ENCODE measurements at regions not wholly inside any gene's neighbourhood (a gene's known extent, or its start where the extent isn't known, plus 50 kb on each side); places are given as distances from the start of the nearest gene placed in this dataset.
"Not testable (repeated sequence)": the region's sequence is repeated elsewhere in the genome, so short reads cannot be mapped to it uniquely, and the experiment has no call there.

- H3K4me1 Mint-ChIP-seq; H3K27ac ChIP-seq (ENCODE audit: low read depth, low read length); H3K4me1 ChIP-seq (ENCODE audit: insufficient read depth, low read length); H3K27me3 ChIP-seq (ENCODE audit: insufficient read depth, low read length); H3K4me3 ChIP-seq (ENCODE audit: low read length in 2 of 2); H3K9me3 ChIP-seq (ENCODE audit: control insufficient read depth in 1 of 2, low read length in 2 of 2); H3K27me3 Mint-ChIP-seq; POLR2A ChIA-PET (ENCODE audit: partially characterized antibody); intact Hi-C loops (cut with micrococcal nuclease); H3K9me3 Mint-ChIP-seq; H3K27ac Mint-ChIP-seq; H3K4me3 Mint-ChIP-seq; H3K36me3 Mint-ChIP-seq; CTCF ChIA-PET (ENCODE audit: partially characterized antibody); H3K36me3 ChIP-seq (ENCODE audit: insufficient read depth, low read length): not testable (repeated sequence)
- DNase-seq: peak; percentile 43 to 75 (median 62)
Measured at GRCh38 chr21:5118296-5118679, 5403.1 kb upstream of the TPTE start.

DNA sequence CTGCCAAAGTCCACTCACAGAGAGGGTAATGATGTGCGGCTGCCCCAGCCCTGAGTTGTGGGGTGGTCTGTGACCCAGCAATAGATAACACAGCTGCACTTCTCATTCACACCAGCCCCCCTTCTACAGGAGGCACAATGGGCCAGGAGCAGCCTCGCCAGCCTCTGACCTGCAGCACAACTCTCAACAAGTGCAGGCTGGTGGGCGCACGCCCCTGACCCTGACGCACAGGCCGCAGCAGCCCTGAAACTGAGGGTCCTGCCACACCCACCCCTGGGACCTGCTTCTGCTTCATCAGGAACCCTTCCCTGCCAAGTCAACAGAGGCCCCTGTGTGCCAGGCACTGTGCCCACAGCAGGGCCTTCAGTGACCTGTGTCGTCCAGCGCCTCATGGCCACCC, 5402.2 kb upstream of the TPTE start:
- H3K27me3 ChIP-seq (ENCODE audit: insufficient read depth, low read length); DNase-seq; CTCF ChIA-PET (ENCODE audit: partially characterized antibody); POLR2A ChIA-PET (ENCODE audit: partially characterized antibody); H3K9me3 Mint-ChIP-seq; H3K9me3 ChIP-seq (ENCODE audit: control insufficient read depth in 1 of 2, low read length in 2 of 2); H3K36me3 Mint-ChIP-seq; H3K4me3 ChIP-seq (ENCODE audit: low read length in 2 of 2); H3K36me3 ChIP-seq (ENCODE audit: insufficient read depth, low read length); H3K4me1 Mint-ChIP-seq; H3K27ac ChIP-seq (ENCODE audit: low read depth, low read length); intact Hi-C loops (cut with micrococcal nuclease); H3K27me3 Mint-ChIP-seq; H3K4me1 ChIP-seq (ENCODE audit: insufficient read depth, low read length): not testable (repeated sequence)
- Mint-ChIP-seq H3K4me3 (peak overlapping the region in 1 of 8 donors; percentile 45), H3K27ac (peak overlapping the region in 1 of 7 donors; percentile 74)

DNA sequence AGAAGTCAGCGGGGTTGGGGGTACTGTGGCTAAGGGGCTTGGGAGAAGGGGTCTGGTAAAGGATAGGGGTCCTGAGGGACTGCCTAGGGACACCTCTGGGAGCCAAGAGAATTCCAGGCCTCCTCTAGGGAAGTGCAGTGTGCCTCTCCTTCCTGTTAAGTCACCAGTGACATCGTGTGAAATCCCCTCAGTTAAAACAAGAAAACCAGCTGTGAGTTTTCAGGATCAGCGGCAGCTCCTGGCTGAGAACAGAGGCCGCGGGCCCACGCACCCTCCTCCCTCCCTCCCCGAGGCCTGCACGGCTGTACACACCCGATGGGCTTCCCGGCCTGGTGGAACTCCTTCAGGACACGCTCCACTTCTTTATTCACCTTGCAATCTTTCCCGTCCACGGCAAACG, 5400.0 kb upstream of the TPTE start:
- H3K36me3 Mint-ChIP-seq; H3K4me1 Mint-ChIP-seq; H3K4me3 Mint-ChIP-seq; intact Hi-C loops (cut with micrococcal nuclease); H3K9me3 Mint-ChIP-seq; H3K9me3 ChIP-seq (ENCODE audit: control insufficient read depth in 1 of 2, low read length in 2 of 2); H3K4me3 ChIP-seq (ENCODE audit: low read length in 2 of 2); H3K27me3 Mint-ChIP-seq; H3K4me1 ChIP-seq (ENCODE audit: insufficient read depth, low read length); CTCF ChIA-PET (ENCODE audit: partially characterized antibody); H3K27me3 ChIP-seq (ENCODE audit: insufficient read depth, low read length); H3K27ac Mint-ChIP-seq; H3K36me3 ChIP-seq (ENCODE audit: insufficient read depth, low read length); POLR2A ChIA-PET (ENCODE audit: partially characterized antibody): not testable (repeated sequence)
- DNase-seq: peak in 1 of 5 donors; percentile 39
- peak overlapping the region; percentile 38 for H3K27ac ChIP-seq (ENCODE audit: low read depth, low read length)

DNA sequence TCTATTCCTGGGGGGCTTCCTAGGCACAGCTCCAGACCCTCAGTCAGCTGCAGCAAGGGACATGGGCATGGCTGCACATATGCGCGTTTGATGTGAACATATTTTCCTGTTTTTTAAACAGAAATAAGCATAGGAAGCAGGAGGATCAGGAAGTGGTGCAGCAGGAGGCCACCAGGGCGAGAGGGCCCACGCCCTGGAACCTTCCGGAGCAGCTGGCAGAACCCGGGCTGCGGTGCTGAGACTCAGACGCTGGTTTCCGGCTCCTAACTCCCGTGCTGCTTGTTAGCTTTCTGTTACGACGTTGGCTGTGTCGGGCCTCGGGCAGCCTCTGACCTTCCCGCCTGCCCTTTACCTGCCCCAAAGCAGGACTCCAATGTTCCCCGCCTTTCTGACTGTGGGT, 5399.5 kb upstream of the TPTE start:
- H3K9me3 Mint-ChIP-seq; H3K4me3 ChIP-seq (ENCODE audit: low read length in 2 of 2); H3K9me3 ChIP-seq (ENCODE audit: control insufficient read depth in 1 of 2, low read length in 2 of 2); H3K4me1 Mint-ChIP-seq; CTCF ChIA-PET (ENCODE audit: partially characterized antibody); H3K4me1 ChIP-seq (ENCODE audit: insufficient read depth, low read length); H3K36me3 ChIP-seq (ENCODE audit: insufficient read depth, low read length); H3K27me3 ChIP-seq (ENCODE audit: insufficient read depth, low read length); POLR2A ChIA-PET (ENCODE audit: partially characterized antibody); intact Hi-C loops (cut with micrococcal nuclease); DNase-seq; H3K36me3 Mint-ChIP-seq; H3K27me3 Mint-ChIP-seq: not testable (repeated sequence)
- peak overlapping the region in 1 of 7 donors; percentile 92 for H3K27ac Mint-ChIP-seq
- peak overlapping the region; percentile 38 for H3K27ac ChIP-seq (ENCODE audit: low read depth, low read length)
- peak overlapping the region in 2 of 8 donors; percentile 29 to 52 for H3K4me3 Mint-ChIP-seq

GRCh38 chr21:5123655-5124054, 5397.7 kb upstream of the TPTE start:
- H3K4me1 ChIP-seq (ENCODE audit: insufficient read depth, low read length); H3K9me3 Mint-ChIP-seq; H3K27ac ChIP-seq (ENCODE audit: low read depth, low read length); H3K4me3 ChIP-seq (ENCODE audit: low read length in 2 of 2); H3K4me3 Mint-ChIP-seq; H3K4me1 Mint-ChIP-seq; H3K36me3 ChIP-seq (ENCODE audit: insufficient read depth, low read length); CTCF ChIA-PET (ENCODE audit: partially characterized antibody); H3K27me3 Mint-ChIP-seq; H3K27ac Mint-ChIP-seq; H3K27me3 ChIP-seq (ENCODE audit: insufficient read depth, low read length); H3K36me3 Mint-ChIP-seq; intact Hi-C loops (cut with micrococcal nuclease); H3K9me3 ChIP-seq (ENCODE audit: control insufficient read depth in 1 of 2, low read length in 2 of 2); POLR2A ChIA-PET (ENCODE audit: partially characterized antibody): not testable (repeated sequence)
- peak; percentile 71 to 77 (median 71) for DNase-seq

GRCh38 chr21:5128261-5128660, 5393.1 kb upstream of the TPTE start:
- H3K4me1 ChIP-seq (ENCODE audit: insufficient read depth, low read length); H3K9me3 ChIP-seq (ENCODE audit: control insufficient read depth in 1 of 2, low read length in 2 of 2); H3K4me1 Mint-ChIP-seq; CTCF ChIA-PET (ENCODE audit: partially characterized antibody); H3K36me3 Mint-ChIP-seq; H3K9me3 Mint-ChIP-seq; intact Hi-C loops (cut with micrococcal nuclease); H3K4me3 ChIP-seq (ENCODE audit: low read length in 2 of 2); POLR2A ChIA-PET (ENCODE audit: partially characterized antibody); H3K36me3 ChIP-seq (ENCODE audit: insufficient read depth, low read length); H3K27me3 Mint-ChIP-seq; H3K27me3 ChIP-seq (ENCODE audit: insufficient read depth, low read length): not testable (repeated sequence)
- Mint-ChIP-seq H3K27ac (peak overlapping the region in 2 of 7 donors; percentile 41 to 71), H3K4me3 (peak overlapping the region; percentile 35 to 70 (median 55))
- H3K27ac ChIP-seq (ENCODE audit: low read depth, low read length): peak overlapping the region; percentile 15
- peak; percentile 93 to 99 (median 96) for DNase-seq

- H3K4me1 Mint-ChIP-seq; H3K27ac Mint-ChIP-seq; DNase-seq; H3K36me3 Mint-ChIP-seq; H3K4me3 Mint-ChIP-seq; H3K9me3 Mint-ChIP-seq; H3K9me3 ChIP-seq (ENCODE audit: control insufficient read depth in 1 of 2, low read length in 2 of 2); POLR2A ChIA-PET (ENCODE audit: partially characterized antibody); H3K4me3 ChIP-seq (ENCODE audit: low read length in 2 of 2); H3K36me3 ChIP-seq (ENCODE audit: insufficient read depth, low read length); H3K27me3 ChIP-seq (ENCODE audit: insufficient read depth, low read length); intact Hi-C loops (cut with micrococcal nuclease); CTCF ChIA-PET (ENCODE audit: partially characterized antibody); H3K4me1 ChIP-seq (ENCODE audit: insufficient read depth, low read length); H3K27ac ChIP-seq (ENCODE audit: low read depth, low read length); H3K27me3 Mint-ChIP-seq: not testable (repeated sequence)
Measured at GRCh38 chr21:5133824-5134223, 5387.6 kb upstream of the TPTE start.

GRCh38 chr21:5136406-5136805, 5385.0 kb upstream of the TPTE start:
- POLR2A ChIA-PET (ENCODE audit: partially characterized antibody); H3K4me3 Mint-ChIP-seq: not testable (repeated sequence)

More at GRCh38 chr21:5136406-5136805, 5385.0 kb upstream of the TPTE start:
- H3K36me3 ChIP-seq (ENCODE audit: insufficient read depth, low read length); DNase-seq; H3K27ac Mint-ChIP-seq; H3K27ac ChIP-seq (ENCODE audit: low read depth, low read length); H3K36me3 Mint-ChIP-seq; H3K27me3 Mint-ChIP-seq; H3K9me3 ChIP-seq (ENCODE audit: control insufficient read depth in 1 of 2, low read length in 2 of 2); H3K9me3 Mint-ChIP-seq; H3K4me1 Mint-ChIP-seq; H3K4me1 ChIP-seq (ENCODE audit: insufficient read depth, low read length); H3K4me3 ChIP-seq (ENCODE audit: low read length in 2 of 2); CTCF ChIA-PET (ENCODE audit: partially characterized antibody); H3K27me3 ChIP-seq (ENCODE audit: insufficient read depth, low read length); intact Hi-C loops (cut with micrococcal nuclease): not testable (repeated sequence)

Measured in CD4-positive, alpha-beta memory T cell (primary cell).